ENCODE measurements at regions not wholly inside any gene's neighbourhood (a gene's known extent, or its start where the extent isn't known, plus 50 kb on each side); places are given as distances from the start of the nearest gene placed in this dataset.

DNA sequence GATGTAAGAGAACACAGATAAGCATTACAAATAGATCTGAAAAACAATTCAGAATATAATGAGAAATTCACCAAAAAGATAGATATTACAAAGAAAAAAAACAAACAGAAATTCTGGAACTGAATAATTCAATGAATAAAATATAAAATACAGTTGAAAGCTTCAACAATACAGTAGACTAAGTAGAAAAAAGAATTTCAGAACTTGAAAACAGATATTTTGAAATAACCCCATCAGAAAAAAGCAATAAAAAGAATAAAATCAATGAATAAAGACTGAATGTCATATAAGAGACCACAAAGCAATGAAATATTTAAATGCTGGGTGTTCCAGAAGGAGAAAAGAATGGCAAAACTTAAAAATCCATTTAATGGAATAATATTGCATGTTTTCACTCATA lies 611.4 kb upstream of the GHITM start:
- TF ChIP-seq, protein P1, sequence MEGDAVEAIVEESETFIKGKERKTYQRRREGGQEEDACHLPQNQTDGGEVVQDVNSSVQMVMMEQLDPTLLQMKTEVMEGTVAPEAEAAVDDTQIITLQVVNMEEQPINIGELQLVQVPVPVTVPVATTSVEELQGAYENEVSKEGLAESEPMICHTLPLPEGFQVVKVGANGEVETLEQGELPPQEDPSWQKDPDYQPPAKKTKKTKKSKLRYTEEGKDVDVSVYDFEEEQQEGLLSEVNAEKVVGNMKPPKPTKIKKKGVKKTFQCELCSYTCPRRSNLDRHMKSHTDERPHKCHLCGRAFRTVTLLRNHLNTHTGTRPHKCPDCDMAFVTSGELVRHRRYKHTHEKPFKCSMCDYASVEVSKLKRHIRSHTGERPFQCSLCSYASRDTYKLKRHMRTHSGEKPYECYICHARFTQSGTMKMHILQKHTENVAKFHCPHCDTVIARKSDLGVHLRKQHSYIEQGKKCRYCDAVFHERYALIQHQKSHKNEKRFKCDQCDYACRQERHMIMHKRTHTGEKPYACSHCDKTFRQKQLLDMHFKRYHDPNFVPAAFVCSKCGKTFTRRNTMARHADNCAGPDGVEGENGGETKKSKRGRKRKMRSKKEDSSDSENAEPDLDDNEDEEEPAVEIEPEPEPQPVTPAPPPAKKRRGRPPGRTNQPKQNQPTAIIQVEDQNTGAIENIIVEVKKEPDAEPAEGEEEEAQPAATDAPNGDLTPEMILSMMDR (IDR thresholded peaks at IDR 0.05), result no peak
- no peak for TF ChIP-seq POLR2A (IDR thresholded peaks at IDR 0.05)

Data from thyroid gland (tissue), 4 donors.